HepG2 (cell line): ENCODE measurements at regions not wholly inside any gene's neighbourhood (a gene's known extent, or its start where the extent isn't known, plus 50 kb on each side); places are given as distances from the start of the nearest gene placed in this dataset.

Experiments used
- ATAC-seq: fragments of 200-7000 bp; cut with Tn5 transposase; 3 replicates; pipeline ENCODE4 v1.9.1; 2020; ENCODE audit warnings: mild to moderate bottlenecking, moderate library complexity
- BruUV-seq: library from RNA; stranded (reverse); fragments of 400-500 nt; replicated peaks from 2 replicates; lab custom pipeline; 2021; lab: Mats Ljungman, UMichigan
- CTCF ChIA-PET: fragments of 300-600 bp; formaldehyde crosslinking; extraction: SDS; loops from one replicate; lab custom pipeline; 2021; ENCODE audit warnings: low total read pairs, inconsistent platforms, low intra/inter-chr PET ratio; lab: Yijun Ruan, JAX
- POLR2A ChIA-PET: fragments of 350-600 bp; sonication (Branson Sonifier 250); formaldehyde crosslinking; loops from one replicate; lab custom pipeline; 2020; ENCODE audit warnings: antibody characterized with exemption, inconsistent platforms; lab: Yijun Ruan, JAX
- DNase-seq: peaks from one replicate; pipeline ENCODE4 v3.0.0-alpha.2; 2015; ENCODE audit warnings: low spot score
- FAIRE-seq: peaks from 3 replicates; lab custom pipeline; 2011; peaks lifted over from hg19 to GRCh38; lab: Jason Lieb, UNC
- H2AFZ ChIP-seq: one replicate; pipeline ENCODE4 v1.6.1; 2011; ENCODE audit warnings: low read length, inconsistent platforms
- H3K27ac ChIP-seq: fragments of 300-600 bp; 3 replicates; pipeline ENCODE4 v1.8.0; 2011; ENCODE audit warnings: mixed run types, mild to moderate bottlenecking, mixed read lengths, low read length, inconsistent platforms; ENCODE audit not compliant: insufficient read depth; ENCODE audit errors: extremely low read length
- H3K27me3 ChIP-seq, 2 experiments: fragments of 200-600 bp in 1 of 2; 2 replicates in 1 of 2; 3 replicates in 1 of 2; pipeline versions ENCODE4 v1.6.0 to v1.8.0; 2011; ENCODE audit warnings: low read length in 2 of 2, mild to moderate bottlenecking in 2 of 2, moderate library complexity in 2 of 2, inconsistent platforms in 1 of 2; ENCODE audit not compliant: insufficient read depth in 2 of 2, control insufficient read depth in 1 of 2
- H3K36me3 ChIP-seq, 2 experiments: fragments of 200-600 bp in 1 of 2; replicated peaks in 1 of 2; 2 replicates in 1 of 2; 3 replicates in 1 of 2; pipeline versions ENCODE4 v1.5.1 to v1.8.0; 2011; ENCODE audit warnings: low read length in 2 of 2, inconsistent platforms in 1 of 2; ENCODE audit not compliant: insufficient read depth in 2 of 2, control insufficient read depth in 1 of 2
- H3K4me1 ChIP-seq: 2 replicates; pipeline ENCODE4 v1.5.1; 2012; ENCODE audit warnings: low read length, inconsistent platforms; ENCODE audit not compliant: insufficient read depth
- H3K4me2 ChIP-seq: 2 replicates; pipeline ENCODE4 v1.6.0; 2011; ENCODE audit warnings: low read depth, low read length, inconsistent platforms
- H3K4me3 ChIP-seq, 3 experiments: fragments of 200-600 bp in 1 of 3; sonication (generic), shearing (Covaris generic) in 1 of 3; replicated peaks in 1 of 3; 2 replicates each; pipeline ENCODE4 v1.5.1; 2011 to 2016; ENCODE audit warnings: low read length in 3 of 3, inconsistent platforms in 2 of 3, low read depth in 2 of 3, mild to moderate bottlenecking in 2 of 3, control low read depth in 1 of 3, mixed read lengths in 1 of 3; ENCODE audit not compliant: insufficient read depth in 1 of 3
- H3K79me2 ChIP-seq: one replicate; pipeline ENCODE4 v1.6.1; 2011; ENCODE audit warnings: low read length, inconsistent platforms; ENCODE audit not compliant: insufficient read depth
- H3K9ac ChIP-seq: 2 replicates; pipeline ENCODE4 v1.6.0; 2011; ENCODE audit warnings: mild to moderate bottlenecking, low read depth, low read length, inconsistent platforms; ENCODE audit not compliant: insufficient read depth
- H3K9me3 ChIP-seq: 2 replicates; pipeline ENCODE4 v1.5.1; 2012; ENCODE audit warnings: mild to moderate bottlenecking, low read length
- H4K20me1 ChIP-seq: 2 replicates; pipeline ENCODE4 v1.6.0; 2011; ENCODE audit warnings: inconsistent platforms, mild to moderate bottlenecking, low read length, moderate library complexity; ENCODE audit not compliant: insufficient read depth
- ERF ChIP-seq: IDR thresholded peaks from 2 replicates; pipeline ENCODE4 v1.6.1; 2018; ENCODE audit warnings: missing biosample characterization, missing genetic modification reagents
- ETV5 ChIP-seq: IDR thresholded peaks from 2 replicates; pipeline ENCODE4 v1.6.1; 2018; ENCODE audit warnings: missing biosample characterization, missing genetic modification reagents, inconsistent platforms, borderline replicate concordance
- HNF4G ChIP-seq, 2 experiments: sonication (generic) in 1 of 2; formaldehyde crosslinking in 1 of 2; IDR thresholded peaks; 2 replicates each; pipeline versions ENCODE4 v1.4.0 to v1.6.1; 2011 to 2020; ENCODE audit warnings: borderline replicate concordance in 2 of 2, low read depth in 2 of 2, mild to moderate bottlenecking in 2 of 2, low read length in 1 of 2, missing genetic modification reagents in 1 of 2, moderate library complexity in 1 of 2
- NFYC ChIP-seq: IDR thresholded peaks from 2 replicates; pipeline ENCODE4 v1.6.1; 2016; ENCODE audit warnings: missing genetic modification reagents, missing compliant biosample characterization
- ZNF580 ChIP-seq: IDR thresholded peaks from 2 replicates; pipeline ENCODE4 v1.6.1; 2016; ENCODE audit warnings: low read depth, borderline replicate concordance
- ZNF747 ChIP-seq: sonication (generic); formaldehyde crosslinking; IDR thresholded peaks from 2 replicates; pipeline ENCODE4 v1.8.1; 2023; ENCODE audit warnings: missing genetic modification reagents, mild to moderate bottlenecking, borderline replicate concordance
- ZNF781 ChIP-seq: sonication (generic); formaldehyde crosslinking; IDR thresholded peaks from 2 replicates; pipeline ENCODE4 v1.5.1; 2020; ENCODE audit warnings: borderline replicate concordance, mild to moderate bottlenecking, missing genetic modification reagents; ENCODE audit errors: not compliant biosample characterization
- ZSCAN20 ChIP-seq: sonication (generic); formaldehyde crosslinking; IDR thresholded peaks from 2 replicates; pipeline ENCODE4 v1.4.0; 2020; ENCODE audit warnings: missing genetic modification reagents, mild to moderate bottlenecking, borderline replicate concordance
- WGBS: methylation state at CpG from one replicate; pipeline ENCODE4 v1.1.6; 2017; ENCODE audit warnings: low lambda C conversion rate; 5-methylcytosine and 5-hydroxymethylcytosine counted together
- in situ Hi-C: cut with HindIII; loops from 2 replicates; pipeline ENCODE4 v1.10.0; 2017; ENCODE audit warnings: low pct_unique_long_range_greater_than_20kb; ENCODE audit not compliant: extremely low pct_ligation_motif_present
- intact Hi-C: fragments of 100-400 bp; cut with micrococcal nuclease; formaldehyde crosslinking; loops from one replicate; pipeline ENCODE4 v1.10.0; 2022; ENCODE audit not compliant: unreplicated experiment
- TF ChIP-seq, protein P1 (sequence below): sonication (generic); formaldehyde crosslinking; IDR thresholded peaks from 2 replicates; pipeline ENCODE4 v1.5.0; 2020; ENCODE audit warnings: mild to moderate bottlenecking, missing genetic modification reagents, moderate library complexity
- TF ChIP-seq, protein P2 (sequence below): sonication (generic); formaldehyde crosslinking; IDR thresholded peaks from 2 replicates; pipeline ENCODE4 v1.4.0; 2020; ENCODE audit warnings: missing genetic modification reagents, borderline replicate concordance

- intact Hi-C loops (no loop called here), in situ Hi-C loops (no loop called here)
- ChIA-PET POLR2A (no interaction called here), CTCF (no interaction called here)
- DNase-seq (no peak), ATAC-seq (no peak), FAIRE-seq (no peak)
- BruUV-seq: no TSS peak
- Histone ChIP-seq H2AFZ (no peak overlapping the region), H3K4me1 (no peaks in the 10 kb centered on the region), H3K4me2 (no peak overlapping the region), H3K79me2 (no peaks in the 10 kb centered on the region), H4K20me1 (no peaks in the 10 kb centered on the region), H3K9me3 (no peaks in the 10 kb centered on the region), H3K4me3 (no peak overlapping the region), H3K9ac (no peak overlapping the region), H3K27ac (no peak overlapping the region), H3K36me3 (no peaks in the 10 kb centered on the region), H3K27me3 (no peaks in the 10 kb centered on the region)
- WGBS: no CpG with 5 or more reads among the region's 2 CpGs
- TF ChIP-seq ZNF580: no peak
Observed at GRCh38 chrX:10743476-10743875, 123.1 kb upstream of the MID1 start.

DNA sequence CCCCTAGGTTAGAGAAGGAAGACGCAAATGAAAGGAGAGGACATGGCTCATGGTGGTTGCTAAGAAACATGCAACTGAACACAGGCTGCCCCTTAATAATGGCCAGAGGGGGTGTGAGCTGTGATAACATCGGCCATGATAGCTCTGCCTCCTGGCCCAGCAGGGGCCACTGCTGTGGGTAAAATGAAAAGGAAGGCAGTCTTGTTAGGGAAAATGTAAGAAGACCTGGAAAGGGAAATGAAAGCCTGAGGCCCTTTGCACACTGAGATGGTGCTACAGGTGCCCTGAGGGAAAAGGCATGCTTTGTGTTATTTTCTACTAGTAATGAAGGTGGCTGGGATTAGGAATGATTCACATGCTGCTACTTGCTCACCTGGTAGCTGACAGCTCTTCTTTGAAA lies 123.6 kb upstream of the MID1 start:
- Histone ChIP-seq H3K9me3 (no peaks in the 10 kb centered on the region), H3K79me2 (no peaks in the 10 kb centered on the region), H3K4me2 (no peak overlapping the region), H3K4me1 (no peaks in the 10 kb centered on the region), H3K4me3 (no peak overlapping the region), H3K27me3 (no peaks in the 10 kb centered on the region), H4K20me1 (no peaks in the 10 kb centered on the region), H2AFZ (no peak overlapping the region), H3K9ac (no peak overlapping the region), H3K27ac (no peak overlapping the region), H3K36me3 (no peaks in the 10 kb centered on the region)
- no CpG with 5 or more reads among the region's 2 CpGs for WGBS
- intact Hi-C loops (no loop called here), in situ Hi-C loops (no loop called here)
- ATAC-seq (no peak), FAIRE-seq (no peak), DNase-seq (no peak)
- no TSS peak for BruUV-seq
- ChIA-PET CTCF (no interaction called here), POLR2A (no interaction called here)
- no peak for TF ChIP-seq ERF (CRISPR knock-in tag)
- no peak for TF ChIP-seq ETV5 (CRISPR knock-in tag)
- TF ChIP-seq ZNF747 (CRISPR knock-in tag): no peak
- no peak for TF ChIP-seq ZSCAN20 (CRISPR knock-in tag)
- no peak for TF ChIP-seq ZNF781 (CRISPR knock-in tag)
- TF ChIP-seq, protein P1, sequence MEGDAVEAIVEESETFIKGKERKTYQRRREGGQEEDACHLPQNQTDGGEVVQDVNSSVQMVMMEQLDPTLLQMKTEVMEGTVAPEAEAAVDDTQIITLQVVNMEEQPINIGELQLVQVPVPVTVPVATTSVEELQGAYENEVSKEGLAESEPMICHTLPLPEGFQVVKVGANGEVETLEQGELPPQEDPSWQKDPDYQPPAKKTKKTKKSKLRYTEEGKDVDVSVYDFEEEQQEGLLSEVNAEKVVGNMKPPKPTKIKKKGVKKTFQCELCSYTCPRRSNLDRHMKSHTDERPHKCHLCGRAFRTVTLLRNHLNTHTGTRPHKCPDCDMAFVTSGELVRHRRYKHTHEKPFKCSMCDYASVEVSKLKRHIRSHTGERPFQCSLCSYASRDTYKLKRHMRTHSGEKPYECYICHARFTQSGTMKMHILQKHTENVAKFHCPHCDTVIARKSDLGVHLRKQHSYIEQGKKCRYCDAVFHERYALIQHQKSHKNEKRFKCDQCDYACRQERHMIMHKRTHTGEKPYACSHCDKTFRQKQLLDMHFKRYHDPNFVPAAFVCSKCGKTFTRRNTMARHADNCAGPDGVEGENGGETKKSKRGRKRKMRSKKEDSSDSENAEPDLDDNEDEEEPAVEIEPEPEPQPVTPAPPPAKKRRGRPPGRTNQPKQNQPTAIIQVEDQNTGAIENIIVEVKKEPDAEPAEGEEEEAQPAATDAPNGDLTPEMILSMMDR: no peak
- no peak for TF ChIP-seq HNF4G (IDR thresholded peaks at IDR 0.05; ENCODE audit: borderline replicate concordance, low read depth, low read length)
- no peak for TF ChIP-seq HNF4G (CRISPR knock-in tag; IDR thresholded peaks at IDR 0.05; ENCODE audit: borderline replicate concordance, low read depth)
- TF ChIP-seq, protein P2, sequence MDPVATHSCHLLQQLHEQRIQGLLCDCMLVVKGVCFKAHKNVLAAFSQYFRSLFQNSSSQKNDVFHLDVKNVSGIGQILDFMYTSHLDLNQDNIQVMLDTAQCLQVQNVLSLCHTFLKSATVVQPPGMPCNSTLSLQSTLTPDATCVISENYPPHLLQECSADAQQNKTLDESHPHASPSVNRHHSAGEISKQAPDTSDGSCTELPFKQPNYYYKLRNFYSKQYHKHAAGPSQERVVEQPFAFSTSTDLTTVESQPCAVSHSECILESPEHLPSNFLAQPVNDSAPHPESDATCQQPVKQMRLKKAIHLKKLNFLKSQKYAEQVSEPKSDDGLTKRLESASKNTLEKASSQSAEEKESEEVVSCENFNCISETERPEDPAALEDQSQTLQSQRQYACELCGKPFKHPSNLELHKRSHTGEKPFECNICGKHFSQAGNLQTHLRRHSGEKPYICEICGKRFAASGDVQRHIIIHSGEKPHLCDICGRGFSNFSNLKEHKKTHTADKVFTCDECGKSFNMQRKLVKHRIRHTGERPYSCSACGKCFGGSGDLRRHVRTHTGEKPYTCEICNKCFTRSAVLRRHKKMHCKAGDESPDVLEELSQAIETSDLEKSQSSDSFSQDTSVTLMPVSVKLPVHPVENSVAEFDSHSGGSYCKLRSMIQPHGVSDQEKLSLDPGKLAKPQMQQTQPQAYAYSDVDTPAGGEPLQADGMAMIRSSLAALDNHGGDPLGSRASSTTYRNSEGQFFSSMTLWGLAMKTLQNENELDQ (CRISPR knock-in tag): no peak
- TF ChIP-seq NFYC: no peak
